GM19324 (cell line): ENCODE measurements at regions not wholly inside any gene's neighbourhood (a gene's known extent, or its start where the extent isn't known, plus 50 kb on each side); places are given as distances from the start of the nearest gene placed in this dataset.
"Not testable (repeated sequence)": the region's sequence is repeated elsewhere in the genome, so short reads cannot be mapped to it uniquely, and the experiment has no call there.

ENCODE experiments used
- ATAC-seq: cut with Tn5 transposase; IDR thresholded peaks from one replicate; pipeline ENCODE4 v1.9.1; 2021; ENCODE audit warnings: mild to moderate bottlenecking, moderate library complexity; ENCODE audit not compliant: unreplicated experiment, low FRiP score

DNA sequence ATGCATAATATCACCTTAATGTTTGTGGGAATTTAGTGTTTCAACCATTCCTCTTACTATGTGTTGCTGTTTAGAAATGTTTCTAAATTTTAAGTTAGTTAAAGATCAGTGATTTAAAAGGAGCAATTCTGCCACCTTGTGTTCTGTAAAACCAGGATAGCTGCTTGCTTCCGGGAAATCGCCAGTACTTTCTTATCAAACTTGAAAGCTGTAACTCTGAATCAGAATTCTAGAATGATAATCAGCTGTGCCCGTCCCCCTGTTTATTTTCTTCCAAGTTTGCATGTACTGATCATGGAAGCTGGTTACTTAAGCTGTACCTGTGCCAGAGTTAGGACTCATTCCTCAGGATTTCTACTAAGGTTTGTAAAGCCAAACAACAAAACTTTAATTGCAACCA lies 656.4 kb downstream of the LTN1 start:
- no peak for ATAC-seq

DNA sequence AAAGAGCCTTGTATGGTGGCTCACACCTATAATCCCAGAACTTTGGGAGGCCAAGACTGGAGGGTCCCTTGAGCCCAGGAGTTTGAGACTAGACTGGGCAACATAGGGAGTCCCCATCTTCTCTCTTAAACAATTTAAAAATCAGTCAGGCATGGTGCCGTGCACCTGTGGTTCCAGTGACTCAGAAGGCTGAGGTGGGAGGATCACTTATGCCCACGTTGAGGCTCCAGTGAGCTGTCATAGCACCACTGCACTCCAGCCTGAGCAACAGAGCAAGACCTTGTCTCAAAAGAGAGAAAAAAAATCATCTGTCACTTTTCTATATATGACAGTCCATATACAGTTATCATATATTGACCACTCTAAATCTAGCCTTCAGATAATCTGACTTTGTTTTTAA lies 658.3 kb downstream of the LTN1 start:
- no peak for ATAC-seq

DNA sequence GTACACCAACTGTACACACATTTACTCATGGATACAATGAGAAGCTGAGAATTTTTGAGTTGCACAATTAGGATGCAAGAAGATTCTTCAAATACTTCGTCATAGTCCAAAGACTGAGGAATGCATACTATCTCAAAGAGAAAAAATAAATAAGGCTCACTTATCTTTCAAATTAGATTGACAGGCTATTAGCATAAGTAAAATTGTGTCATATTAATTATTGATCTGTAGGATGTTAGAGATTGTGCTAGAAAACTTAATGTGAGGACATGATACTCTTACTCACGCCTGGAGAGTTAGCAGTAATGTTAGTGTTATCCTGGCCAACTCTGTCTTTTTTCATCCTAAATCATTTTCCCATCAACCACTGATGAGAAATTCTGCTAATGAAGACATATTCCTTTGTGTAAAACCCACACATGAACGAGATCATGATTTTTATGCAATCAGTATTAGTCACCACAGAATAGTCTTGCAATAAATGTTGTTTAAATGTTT lies 659.0 kb downstream of the LTN1 start:
- no peak for ATAC-seq

DNA sequence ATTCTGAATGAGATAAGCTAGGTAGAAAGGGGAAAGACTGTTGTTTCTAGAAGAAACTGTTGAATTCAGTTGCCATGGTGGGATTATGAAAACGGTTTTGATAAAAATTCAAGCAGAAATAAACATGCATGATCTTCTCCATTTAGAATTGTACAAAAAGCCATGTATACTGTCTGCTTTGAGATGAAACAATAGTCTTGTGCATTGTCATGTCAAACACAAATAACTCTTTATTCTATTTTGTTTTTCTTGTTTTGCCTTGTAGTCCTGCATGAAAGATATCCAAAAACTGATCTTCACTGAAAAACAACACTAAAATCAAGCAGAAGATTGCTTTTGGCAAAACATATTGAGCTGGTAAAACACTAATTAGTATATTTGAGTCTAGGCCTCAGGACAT lies 659.9 kb downstream of the LTN1 start:
- ATAC-seq: no peak

DNA sequence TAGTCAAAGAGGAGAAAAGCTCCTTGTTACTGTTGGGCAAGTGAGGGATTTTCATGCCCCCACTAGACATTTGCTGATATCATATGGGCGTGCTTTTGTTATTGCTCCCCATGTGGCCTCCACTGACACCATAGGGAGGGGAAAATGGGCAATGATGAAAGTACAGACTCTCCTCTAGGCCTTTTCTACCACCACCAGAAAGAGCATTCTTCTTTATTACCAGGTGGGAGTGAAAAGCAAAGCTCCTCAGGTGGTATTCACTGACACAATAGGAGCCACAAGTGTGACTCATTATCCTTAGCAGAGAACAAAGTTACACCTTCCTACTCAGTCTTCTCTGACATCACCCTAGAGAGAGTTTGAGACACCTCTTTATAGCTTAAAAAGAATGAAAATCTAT lies 667.1 kb downstream of the LTN1 start:
- ATAC-seq: no peak

DNA sequence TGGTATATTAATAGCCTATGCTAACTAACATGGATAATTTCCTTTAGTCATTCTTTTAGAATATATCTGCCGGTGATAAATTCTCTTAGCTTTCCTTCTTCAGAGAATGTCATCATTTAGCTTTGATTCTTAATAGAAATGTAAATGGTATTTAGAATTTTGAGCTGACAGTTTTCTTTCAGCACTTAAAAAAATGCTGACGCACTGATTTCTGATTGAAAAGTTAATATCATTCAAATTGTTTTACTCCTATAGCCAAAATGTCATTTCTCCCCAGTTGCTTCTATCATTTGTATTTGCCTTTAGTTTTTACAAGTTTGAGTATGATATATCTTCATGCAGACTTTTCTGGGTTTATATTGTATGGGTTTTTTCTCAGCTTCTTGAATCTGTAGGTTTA lies 668.0 kb downstream of the LTN1 start:
- no peak for ATAC-seq

DNA sequence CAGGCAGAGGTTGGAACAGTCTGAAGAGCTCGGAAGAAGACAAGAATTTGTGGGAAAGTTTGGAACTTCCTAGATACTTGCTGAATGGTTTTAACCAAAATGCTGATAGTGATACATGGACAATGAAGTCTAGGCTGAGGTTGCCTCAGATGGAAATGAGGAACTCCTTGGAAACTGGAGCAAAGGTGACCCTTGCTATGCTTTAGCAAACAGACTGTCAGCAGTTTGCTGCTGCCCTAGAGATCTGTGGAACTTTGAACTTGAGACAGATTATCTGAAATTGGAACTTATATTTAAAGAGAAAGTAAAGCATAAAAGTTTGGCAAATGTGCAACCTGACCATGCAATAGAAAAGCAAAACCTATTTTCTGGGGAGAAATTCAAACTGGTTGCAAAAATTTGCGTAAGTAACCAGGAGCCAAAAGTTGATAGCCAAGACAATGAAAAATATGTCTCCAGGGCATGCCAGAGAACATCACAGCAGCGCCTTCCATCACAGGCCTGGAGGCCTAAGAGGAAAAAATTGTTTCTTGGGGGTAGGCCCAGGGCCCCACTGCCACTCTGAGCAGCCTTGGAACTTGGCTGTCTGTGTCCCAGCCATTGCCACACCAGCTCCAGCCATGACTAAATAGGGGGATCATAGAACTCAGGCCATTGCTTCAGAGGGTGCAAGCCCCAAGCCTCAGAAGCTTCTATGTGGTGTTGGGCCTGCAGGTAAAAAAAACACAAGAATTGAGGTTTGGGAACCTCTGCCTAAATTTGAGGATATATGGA lies 675.3 kb downstream of the LTN1 start:
- no peak for ATAC-seq

DNA sequence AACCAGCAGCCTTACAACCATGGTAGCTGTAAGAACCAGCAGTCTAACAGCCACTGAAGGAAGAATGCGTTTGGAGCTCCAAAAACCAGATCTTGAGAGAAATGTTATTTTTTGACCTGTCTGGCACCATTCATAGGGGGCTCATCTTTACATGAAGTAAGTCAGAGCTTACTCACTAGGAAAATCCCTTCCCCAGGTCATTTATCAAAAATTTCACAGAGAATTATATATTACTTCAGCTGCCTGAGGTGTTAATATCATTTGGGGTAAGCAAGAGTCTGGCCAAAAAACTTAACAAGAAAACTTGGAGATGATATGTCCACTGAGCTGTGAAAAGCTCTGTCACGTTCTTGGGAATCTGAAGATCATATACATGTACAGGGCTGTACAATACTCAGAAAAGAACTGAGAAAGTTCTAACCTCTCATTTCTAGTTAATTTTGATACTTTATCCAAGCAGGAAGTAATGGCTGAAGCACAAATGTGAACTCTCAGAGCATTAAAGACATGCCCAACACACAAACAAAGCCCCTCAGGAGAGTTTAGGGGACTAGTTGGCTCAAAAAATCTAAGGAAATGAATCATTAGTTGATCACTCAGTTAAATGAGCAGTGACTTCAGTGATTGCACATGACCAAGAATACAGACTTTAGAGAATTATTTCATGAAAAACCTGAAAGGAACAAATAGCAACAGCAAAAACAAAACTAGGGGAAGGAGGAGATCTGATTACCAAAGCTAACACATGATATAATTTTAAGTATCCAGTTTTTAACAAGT lies 681.1 kb downstream of the LTN1 start:
- ATAC-seq: no peak

DNA sequence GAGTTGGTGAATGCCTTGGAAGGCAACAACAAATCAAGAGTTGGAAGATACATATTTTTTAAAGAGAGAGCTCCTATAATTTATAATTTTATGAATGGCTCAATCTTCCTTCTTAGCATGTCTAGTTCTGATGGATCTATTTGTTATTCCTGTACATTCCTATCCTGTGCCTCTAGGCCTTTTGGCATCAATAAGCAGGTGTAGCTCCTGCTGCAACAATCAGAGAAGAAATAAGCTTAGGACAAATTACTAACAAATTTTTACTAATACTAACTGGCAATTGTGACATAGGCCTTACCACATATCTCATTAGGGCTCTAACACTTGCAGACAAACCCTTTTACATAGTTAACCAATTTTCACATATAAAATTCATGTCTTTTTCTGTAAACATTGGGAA lies 682.0 kb downstream of the LTN1 start:
- ATAC-seq: no peak

DNA sequence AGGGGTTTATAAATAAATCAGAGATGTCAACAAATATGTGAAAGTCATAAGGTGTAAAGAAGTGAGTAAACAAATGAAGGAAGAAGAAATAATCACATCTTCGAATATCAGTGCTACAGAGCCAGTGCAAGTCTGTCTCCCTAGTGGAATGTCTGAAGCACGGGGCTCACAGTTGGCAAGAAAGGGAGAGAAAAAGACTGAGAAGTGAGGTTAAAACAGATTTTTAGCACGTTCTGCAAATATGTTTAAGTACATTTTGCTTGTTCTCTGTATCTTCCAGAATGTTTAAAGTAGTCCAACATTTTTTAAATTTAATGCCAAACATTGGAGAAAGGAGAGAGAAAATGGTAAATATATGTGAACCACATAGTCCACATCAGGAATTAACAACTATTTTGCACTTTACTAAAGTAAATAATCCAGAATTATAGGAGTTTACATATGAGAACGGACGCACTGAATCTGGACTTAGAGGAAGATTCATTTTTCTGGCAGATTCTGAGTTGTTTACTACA lies 682.4 kb downstream of the LTN1 start:
- ATAC-seq: no peak

DNA sequence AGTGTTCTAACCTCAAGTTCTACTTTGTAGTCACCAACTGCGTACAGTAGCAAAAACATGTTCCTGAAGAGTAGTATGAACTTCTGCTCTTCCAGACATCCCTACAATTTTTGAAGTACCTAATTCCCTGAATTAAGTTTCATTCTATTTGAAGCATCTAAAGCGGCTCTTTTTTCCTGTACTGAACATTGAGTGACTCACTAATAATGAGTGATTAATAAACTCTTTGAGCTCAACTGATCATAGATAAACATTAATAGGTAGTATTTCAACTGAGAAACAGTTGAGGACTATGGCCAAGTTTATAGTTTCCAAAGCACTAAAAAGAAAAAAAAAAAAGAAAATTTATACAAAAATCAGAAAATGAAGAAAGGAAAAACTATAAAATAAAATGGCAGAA lies 683.1 kb downstream of the LTN1 start:
- no peak for ATAC-seq

DNA sequence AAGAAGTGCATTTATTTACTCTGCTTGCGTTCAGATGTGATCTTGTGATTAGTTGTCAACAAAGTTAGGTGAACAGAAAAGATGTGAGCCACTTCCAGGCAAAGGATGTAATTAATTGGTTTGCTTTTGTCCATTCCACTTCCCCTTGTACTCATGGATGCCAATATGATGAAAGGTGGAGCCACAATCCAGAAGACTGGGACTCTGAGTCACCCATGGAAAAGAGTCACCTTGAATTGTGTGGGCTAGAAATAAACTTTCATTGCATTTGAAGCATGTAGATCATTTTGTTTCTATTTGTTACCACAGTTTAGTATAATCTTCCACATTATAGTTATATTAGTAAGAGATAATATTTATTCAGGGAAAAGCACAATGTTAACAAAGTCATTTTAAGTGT lies 684.2 kb downstream of the LTN1 start:
- no peak for ATAC-seq

DNA sequence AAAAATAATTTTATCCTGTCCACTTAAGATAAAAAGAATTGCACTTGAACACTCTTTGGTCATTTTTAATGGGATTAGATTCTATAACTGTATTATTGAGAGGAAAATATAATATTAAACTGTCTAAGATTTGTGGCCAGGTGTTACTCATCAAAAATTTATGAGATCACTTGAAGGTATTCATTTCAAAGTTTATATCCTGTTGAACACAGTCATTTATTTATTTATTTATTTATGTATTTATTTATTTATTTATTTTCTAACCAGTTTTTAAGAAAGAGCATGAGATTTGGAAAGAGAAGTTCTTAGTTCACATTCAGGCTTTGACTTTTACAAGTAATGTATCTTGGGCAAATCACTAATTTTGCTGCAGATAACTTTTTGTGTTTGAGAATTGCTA lies 692.7 kb downstream of the LTN1 start:
- no peak for ATAC-seq

DNA sequence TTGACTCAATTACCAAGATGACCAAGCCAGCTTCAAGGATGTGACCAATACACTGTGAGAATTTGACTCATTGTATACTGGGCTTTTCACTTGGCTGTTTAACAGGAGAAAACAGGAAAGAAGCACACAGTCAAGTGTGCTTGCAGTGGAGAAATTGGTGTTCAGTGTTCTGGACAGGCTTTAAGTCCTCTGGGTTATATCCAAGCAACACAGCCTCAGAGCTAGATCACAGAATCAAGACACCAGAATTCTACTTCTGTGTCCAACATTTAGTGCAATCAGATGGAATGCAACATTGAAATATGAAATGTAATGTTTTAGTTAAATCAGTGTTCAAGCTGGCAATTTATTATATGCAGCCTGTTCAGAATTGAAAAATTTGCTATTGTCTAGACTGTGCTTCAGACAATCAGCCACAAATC lies 694.4 kb downstream of the LTN1 start:
- ATAC-seq: no peak

DNA sequence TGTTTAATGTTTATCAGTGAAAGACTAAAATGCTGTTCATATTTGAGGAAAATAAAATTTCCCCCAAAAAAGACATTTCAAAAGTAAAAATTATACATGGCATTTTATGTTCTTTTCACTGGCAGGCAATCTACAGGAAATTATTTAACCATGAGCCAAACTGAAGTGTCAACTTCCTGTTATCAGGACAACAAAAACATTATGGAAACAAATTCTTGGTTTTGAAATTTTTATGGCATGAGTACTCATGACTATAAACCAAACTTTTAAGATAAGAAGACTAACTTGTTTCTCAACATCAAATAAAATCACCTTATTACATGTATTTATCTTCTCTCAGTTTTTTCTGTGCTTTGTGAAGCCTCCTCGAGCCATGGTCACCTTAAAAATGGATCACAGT lies 698.6 kb downstream of the LTN1 start:
- ATAC-seq: no peak

DNA sequence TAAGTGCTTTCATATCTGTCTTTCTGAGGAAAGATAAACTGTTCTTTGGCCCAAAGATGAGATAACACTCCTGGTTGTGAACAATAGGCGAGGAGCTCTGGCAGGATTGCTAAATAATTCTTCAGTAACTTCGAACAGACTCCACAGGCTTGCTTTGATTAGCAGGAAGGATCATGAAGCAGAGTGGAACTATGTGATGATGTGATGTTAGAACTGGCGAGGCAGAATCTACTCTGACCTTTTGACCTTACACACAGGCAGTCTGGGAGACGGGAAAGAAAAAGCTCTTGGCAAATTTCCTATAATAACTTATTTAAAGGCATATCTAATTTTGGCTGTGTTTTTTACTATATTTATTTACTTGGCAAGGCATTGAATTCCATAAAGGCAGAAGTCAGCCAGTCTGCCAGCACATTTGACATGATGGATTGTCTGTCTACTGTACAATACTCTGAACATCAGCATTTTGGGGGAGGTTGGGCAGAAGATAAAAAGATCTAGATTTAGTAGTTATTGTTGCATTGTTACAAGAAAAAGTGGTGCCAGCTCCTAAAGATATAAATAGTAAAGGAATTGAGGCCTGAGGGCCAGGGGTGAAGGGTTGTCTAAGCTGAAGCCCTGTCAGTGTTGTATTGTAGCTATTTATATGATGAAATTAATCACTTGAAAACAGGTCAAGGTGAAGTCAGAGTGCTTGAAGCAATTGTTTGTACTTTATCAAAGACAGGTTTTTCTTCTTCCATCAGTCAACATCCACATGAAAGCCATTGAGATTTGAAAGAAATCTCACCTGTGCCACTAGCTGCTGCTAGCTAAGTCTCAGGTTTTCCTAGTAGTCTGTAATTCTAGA lies 708.8 kb downstream of the LTN1 start:
- ATAC-seq: no peak

DNA sequence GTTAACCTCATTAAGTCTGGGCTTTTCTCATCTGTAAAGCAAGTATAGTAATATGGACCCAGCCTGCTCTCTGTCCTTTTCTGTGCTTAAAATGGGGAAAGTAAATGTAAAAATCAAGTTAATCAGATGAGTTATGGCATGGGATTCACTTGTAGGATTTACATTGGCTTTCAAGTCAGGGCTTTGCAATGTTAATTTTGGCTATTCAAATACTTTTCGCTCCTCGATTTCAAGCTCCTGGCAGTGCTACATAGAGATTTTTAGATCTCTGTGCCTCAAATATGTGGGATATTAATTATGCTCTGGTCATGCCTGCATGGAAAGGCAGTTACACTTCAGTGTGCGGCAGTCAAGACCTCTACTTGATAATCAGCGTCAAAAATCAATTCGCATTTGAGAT lies 709.8 kb downstream of the LTN1 start:
- no peak for ATAC-seq

DNA sequence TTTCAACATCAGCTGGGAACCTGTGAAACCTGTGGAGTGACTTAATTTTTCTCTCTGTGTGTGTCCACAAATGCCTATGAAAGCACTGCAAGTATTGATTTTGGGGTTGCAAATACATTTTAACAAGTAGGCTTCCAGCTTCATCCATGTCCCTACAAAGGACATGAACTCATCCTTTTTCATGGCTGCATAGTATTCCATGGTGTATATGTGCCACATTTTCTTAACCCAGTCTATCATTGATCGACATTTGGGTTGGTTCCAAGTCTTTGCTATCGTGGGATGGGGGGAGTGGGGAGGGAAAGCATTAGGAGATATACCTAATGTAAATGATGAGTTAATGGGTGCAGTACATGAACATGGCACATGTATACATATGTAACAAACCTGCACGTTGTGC lies 711.3 kb downstream of the LTN1 start:
- not testable (repeated sequence) for ATAC-seq

DNA sequence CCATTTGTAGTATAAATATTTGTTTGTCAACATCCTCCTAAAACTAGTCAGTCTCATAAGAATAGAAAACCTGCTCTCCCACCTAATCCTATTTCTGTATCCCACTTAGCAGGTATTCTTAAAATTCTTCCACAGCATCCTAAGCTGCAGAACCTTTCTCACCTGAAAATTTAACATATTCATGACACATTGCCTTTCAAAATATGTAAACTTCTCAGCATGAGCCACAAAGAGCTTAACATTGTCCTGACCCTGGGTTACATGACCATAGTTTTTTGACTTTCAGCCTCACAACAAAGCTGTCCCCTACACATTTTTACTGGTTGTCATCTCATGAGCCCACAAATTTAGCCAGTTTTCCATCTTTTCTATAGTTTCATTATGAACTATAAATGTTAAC lies 712.1 kb downstream of the LTN1 start:
- no peak for ATAC-seq

DNA sequence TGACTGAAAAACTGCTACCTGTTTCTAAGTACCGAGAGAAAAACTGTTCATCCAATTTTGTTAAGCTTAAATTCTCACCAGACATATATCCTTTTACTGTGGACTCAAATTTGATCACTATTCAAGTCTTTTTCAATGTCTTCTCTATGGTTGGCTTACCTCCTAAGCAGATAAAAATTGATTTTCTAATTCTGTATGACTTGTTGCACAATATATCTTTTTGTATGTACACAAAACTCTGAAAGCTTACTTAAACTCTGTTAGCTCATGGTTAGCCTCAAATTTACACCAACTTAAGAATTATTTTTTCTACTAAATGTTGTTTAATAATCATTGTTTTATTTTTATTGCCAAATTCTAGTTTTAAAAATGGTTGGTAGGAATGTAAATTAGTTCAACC lies 715.4 kb downstream of the LTN1 start:
- no peak for ATAC-seq
